ENCODE measurements at regions not wholly inside any gene's neighbourhood (a gene's known extent, or its start where the extent isn't known, plus 50 kb on each side); places are given as distances from the start of the nearest gene placed in this dataset.
"Not testable (repeated sequence)": the region's sequence is repeated elsewhere in the genome, so short reads cannot be mapped to it uniquely, and the experiment has no call there.

GRCh38 chr11:56843816-56844215 lies 95.3 kb upstream of the OR9G4 start:
- no peak overlapping the region for H3K4me3 ChIP-seq (ENCODE audit: insufficient read depth, low read depth, low read length)
- H3K27me3 ChIP-seq (ENCODE audit: control insufficient read depth, insufficient read depth, low read length, poor library complexity, severe bottlenecking), result no peaks in the 10 kb centered on the region
- 78 to 94% methylated on average over 2 of the region's 2 CpGs for WGBS, 2 experiments
- H3K27ac ChIP-seq (ENCODE audit: insufficient read depth, low read depth, low read length, poor library complexity, severe bottlenecking), result no peak overlapping the region
- H3K36me3 ChIP-seq (ENCODE audit: control insufficient read depth, insufficient read depth, low read length), result no peaks in the 10 kb centered on the region
- H3K4me1 ChIP-seq (ENCODE audit: control insufficient read depth, insufficient read depth, low read length), result no peaks in the 10 kb centered on the region
- H3K9me3 ChIP-seq (ENCODE audit: control insufficient read depth, low read length), result no peaks in the 10 kb centered on the region

- H3K27me3 ChIP-seq (ENCODE audit: control insufficient read depth, insufficient read depth, low read length, poor library complexity, severe bottlenecking), result no peaks in the 10 kb centered on the region
- WGBS, 2 experiments, result 97 to 98% methylated on average over 4 to 5 of the region's 5 CpGs
- H3K9me3 ChIP-seq (ENCODE audit: control insufficient read depth, low read length), result no peaks in the 10 kb centered on the region
- H3K4me3 ChIP-seq (ENCODE audit: insufficient read depth, low read depth, low read length), result no peak overlapping the region
- no peaks in the 10 kb centered on the region for H3K4me1 ChIP-seq (ENCODE audit: control insufficient read depth, insufficient read depth, low read length)
- no peak overlapping the region for H3K27ac ChIP-seq (ENCODE audit: insufficient read depth, low read depth, low read length, poor library complexity, severe bottlenecking)
- H3K36me3 ChIP-seq (ENCODE audit: control insufficient read depth, insufficient read depth, low read length), result no peaks in the 10 kb centered on the region
Observed at GRCh38 chr11:56842814-56843794, 94.6 kb upstream of the OR9G4 start.

- Histone ChIP-seq H3K27ac (ENCODE audit: insufficient read depth, low read depth, low read length, poor library complexity, severe bottlenecking) (no peak overlapping the region), H3K9me3 (ENCODE audit: control insufficient read depth, low read length) (no peaks in the 10 kb centered on the region), H3K27me3 (ENCODE audit: control insufficient read depth, insufficient read depth, low read length, poor library complexity, severe bottlenecking) (no peaks in the 10 kb centered on the region), H3K36me3 (ENCODE audit: control insufficient read depth, insufficient read depth, low read length) (no peaks in the 10 kb centered on the region), H3K4me3 (ENCODE audit: insufficient read depth, low read depth, low read length) (no peak overlapping the region), H3K4me1 (ENCODE audit: control insufficient read depth, insufficient read depth, low read length) (no peaks in the 10 kb centered on the region)
- 8 to 16% methylated on average over 6 of the region's 8 CpGs for WGBS, 2 experiments
Observed at GRCh38 chr11:56841210-56841810, 92.8 kb upstream of the OR9G4 start.

DNA sequence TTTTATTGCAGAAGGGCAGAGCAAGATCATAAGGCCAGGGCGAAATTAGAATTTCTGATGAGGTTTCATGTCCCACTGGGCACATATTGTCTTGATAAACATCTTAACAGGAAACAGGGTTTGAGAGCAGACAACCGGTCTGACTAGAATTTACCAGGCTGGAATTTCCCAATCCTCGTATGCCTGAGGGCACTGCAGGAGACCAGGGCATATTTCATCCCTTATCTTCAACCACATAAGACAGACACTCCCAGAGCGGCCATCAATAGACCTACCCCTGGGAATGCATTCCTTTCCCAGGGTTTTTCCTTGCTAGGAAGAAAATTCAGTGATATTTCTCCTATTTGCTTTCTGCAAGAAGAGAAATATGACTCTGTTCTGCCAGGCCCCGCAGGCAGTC lies 78.9 kb upstream of the OR9G4 start:
- not testable (repeated sequence) for H3K4me1 ChIP-seq (ENCODE audit: control insufficient read depth, insufficient read depth, low read length); H3K36me3 ChIP-seq (ENCODE audit: control insufficient read depth, insufficient read depth, low read length); H3K27me3 ChIP-seq (ENCODE audit: control insufficient read depth, insufficient read depth, low read length, poor library complexity, severe bottlenecking); H3K27ac ChIP-seq (ENCODE audit: insufficient read depth, low read depth, low read length, poor library complexity, severe bottlenecking); H3K4me3 ChIP-seq (ENCODE audit: insufficient read depth, low read depth, low read length); H3K9me3 ChIP-seq (ENCODE audit: control insufficient read depth, low read length)
- 87 to 93% methylated on average over 5 of the region's 5 CpGs for WGBS, 2 experiments

DNA sequence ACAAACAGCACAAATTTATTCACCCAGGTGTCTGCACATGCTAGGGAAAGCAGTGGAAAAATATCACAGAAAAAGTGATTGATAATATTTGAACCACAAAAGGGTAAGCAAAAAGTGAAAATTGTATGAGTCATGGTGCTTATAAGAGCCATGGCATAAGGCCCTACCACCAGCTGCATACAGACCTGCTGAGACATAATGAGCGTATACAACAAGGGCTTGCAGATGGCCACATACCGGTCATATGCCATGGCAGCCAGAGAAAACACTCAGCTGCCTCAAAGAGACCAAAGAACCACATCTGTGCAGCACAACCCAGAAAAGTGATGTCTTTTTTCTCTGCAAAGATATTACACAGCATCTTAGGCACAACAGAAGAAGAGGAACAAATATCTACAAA lies 71.4 kb upstream of the OR9G4 start:
- H3K4me3 ChIP-seq (ENCODE audit: insufficient read depth, low read depth, low read length), result no peak overlapping the region
- H3K27ac ChIP-seq (ENCODE audit: insufficient read depth, low read depth, low read length, poor library complexity, severe bottlenecking), result no peak overlapping the region
- H3K36me3 ChIP-seq (ENCODE audit: control insufficient read depth, insufficient read depth, low read length), result no peaks in the 10 kb centered on the region
- 84 to 95% methylated on average over 2 of the region's 2 CpGs for WGBS, 2 experiments
- no peaks in the 10 kb centered on the region for H3K27me3 ChIP-seq (ENCODE audit: control insufficient read depth, insufficient read depth, low read length, poor library complexity, severe bottlenecking)
- H3K4me1 ChIP-seq (ENCODE audit: control insufficient read depth, insufficient read depth, low read length), result no peaks in the 10 kb centered on the region
- H3K9me3 ChIP-seq (ENCODE audit: control insufficient read depth, low read length), result no peaks in the 10 kb centered on the region

- Histone ChIP-seq H3K27ac (ENCODE audit: insufficient read depth, low read depth, low read length, poor library complexity, severe bottlenecking) (no peak overlapping the region), H3K4me3 (ENCODE audit: insufficient read depth, low read depth, low read length) (no peak overlapping the region), H3K36me3 (ENCODE audit: control insufficient read depth, insufficient read depth, low read length) (no peaks in the 10 kb centered on the region), H3K4me1 (ENCODE audit: control insufficient read depth, insufficient read depth, low read length) (no peaks in the 10 kb centered on the region), H3K9me3 (ENCODE audit: control insufficient read depth, low read length) (no peaks in the 10 kb centered on the region), H3K27me3 (ENCODE audit: control insufficient read depth, insufficient read depth, low read length, poor library complexity, severe bottlenecking) (no peaks in the 10 kb centered on the region)
- 84 to 85% methylated on average over 3 of the region's 3 CpGs for WGBS, 2 experiments
Observed at GRCh38 chr11:56817661-56818060, 69.2 kb upstream of the OR9G4 start.

DNA sequence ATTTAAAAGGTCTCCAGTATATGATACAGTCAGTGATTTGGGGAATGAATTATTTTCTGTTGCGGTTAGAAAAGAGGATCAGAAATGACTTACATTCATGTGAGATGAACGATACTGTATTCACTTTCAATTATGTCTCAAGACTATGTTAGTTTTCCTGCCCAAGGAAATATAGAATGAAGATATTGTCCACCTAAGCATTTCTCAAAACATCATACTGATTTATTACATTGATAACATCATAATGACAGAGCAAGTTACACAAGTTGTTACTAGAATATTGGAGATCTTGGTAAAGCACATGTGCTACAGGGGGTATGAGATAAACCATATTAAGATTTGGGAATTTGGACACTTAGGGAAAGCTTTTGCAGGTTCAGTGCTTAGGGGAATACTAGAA lies 67.8 kb upstream of the OR9G4 start:
- Histone ChIP-seq H3K4me3 (ENCODE audit: insufficient read depth, low read depth, low read length) (no peak overlapping the region), H3K9me3 (ENCODE audit: control insufficient read depth, low read length) (no peaks in the 10 kb centered on the region), H3K27me3 (ENCODE audit: control insufficient read depth, insufficient read depth, low read length, poor library complexity, severe bottlenecking) (no peaks in the 10 kb centered on the region), H3K27ac (ENCODE audit: insufficient read depth, low read depth, low read length, poor library complexity, severe bottlenecking) (no peak overlapping the region), H3K36me3 (ENCODE audit: control insufficient read depth, insufficient read depth, low read length) (no peaks in the 10 kb centered on the region), H3K4me1 (ENCODE audit: control insufficient read depth, insufficient read depth, low read length) (no peaks in the 10 kb centered on the region)
- 100% methylated on average over 2 of the region's 2 CpGs for WGBS, 2 experiments

DNA sequence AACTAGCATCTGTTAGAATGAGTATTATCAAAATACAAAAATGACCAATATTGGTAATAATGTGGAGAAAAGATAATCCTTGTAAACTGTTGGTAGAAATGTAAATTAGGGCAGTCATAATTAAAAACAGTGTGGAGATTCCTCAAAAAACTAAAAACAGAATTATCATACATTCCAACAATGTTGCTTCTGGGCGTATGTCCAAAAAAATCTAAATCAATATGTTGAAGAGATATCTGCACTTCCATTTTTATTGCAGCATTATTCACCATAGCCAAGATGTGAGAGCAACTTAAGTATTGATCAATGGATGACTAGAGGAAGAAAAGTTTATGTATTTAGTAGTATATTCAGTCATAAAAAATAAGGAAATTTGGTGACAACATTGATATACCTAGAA lies 59.8 kb upstream of the OR9G4 start:
- H3K27ac ChIP-seq (ENCODE audit: insufficient read depth, low read depth, low read length, poor library complexity, severe bottlenecking), result no peak overlapping the region
- 100% methylated on average over 1 of the region's 1 CpG for WGBS, 2 experiments
- no peaks in the 10 kb centered on the region for H3K9me3 ChIP-seq (ENCODE audit: control insufficient read depth, low read length)
- no peaks in the 10 kb centered on the region for H3K36me3 ChIP-seq (ENCODE audit: control insufficient read depth, insufficient read depth, low read length)
- H3K4me1 ChIP-seq (ENCODE audit: control insufficient read depth, insufficient read depth, low read length), result no peaks in the 10 kb centered on the region
- no peak overlapping the region for H3K4me3 ChIP-seq (ENCODE audit: insufficient read depth, low read depth, low read length)
- H3K27me3 ChIP-seq (ENCODE audit: control insufficient read depth, insufficient read depth, low read length, poor library complexity, severe bottlenecking), result no peaks in the 10 kb centered on the region

- H3K4me1 ChIP-seq (ENCODE audit: control insufficient read depth, insufficient read depth, low read length), result no peaks in the 10 kb centered on the region
- 65 to 82% methylated on average over 4 of the region's 4 CpGs for WGBS, 2 experiments
- no peaks in the 10 kb centered on the region for H3K9me3 ChIP-seq (ENCODE audit: control insufficient read depth, low read length)
Observed at GRCh38 chr11:56799691-56800210, 51.3 kb upstream of the OR9G4 start.

More at GRCh38 chr11:56799691-56800210, 51.3 kb upstream of the OR9G4 start:
- Histone ChIP-seq H3K27ac (ENCODE audit: insufficient read depth, low read depth, low read length, poor library complexity, severe bottlenecking) (no peak overlapping the region), H3K4me3 (ENCODE audit: insufficient read depth, low read depth, low read length) (no peak overlapping the region), H3K27me3 (ENCODE audit: control insufficient read depth, insufficient read depth, low read length, poor library complexity, severe bottlenecking) (no peaks in the 10 kb centered on the region), H3K36me3 (ENCODE audit: control insufficient read depth, insufficient read depth, low read length) (no peaks in the 10 kb centered on the region)

All from ectodermal cell (in vitro differentiated cells).